Smooth muscle cell (in vitro differentiated cells): ENCODE measurements at regions not wholly inside any gene's neighbourhood (a gene's known extent, or its start where the extent isn't known, plus 50 kb on each side); places are given as distances from the start of the nearest gene placed in this dataset.

Source experiments
- DNase-seq: peaks from one replicate; lab custom pipeline; 2025; ENCODE audit not compliant: unreplicated experiment; lab: John Stamatoyannopoulos, UW
- H2AFZ ChIP-seq: fragments of 200-600 bp; sonication (generic); 2 replicates; pipeline ENCODE4 v1.6.0; 2016; ENCODE audit warnings: antibody characterized with exemption, low read depth, mild to moderate bottlenecking
- H3F3A ChIP-seq: fragments of 200-600 bp; sonication (generic); 2 replicates; pipeline ENCODE4 v1.6.0; 2017; ENCODE audit warnings: antibody characterized with exemption, low read depth
- H3K27ac ChIP-seq: fragments of 200-600 bp; sonication (generic); 2 replicates; pipeline ENCODE4 v1.5.1; 2016; ENCODE audit warnings: low read depth, mild to moderate bottlenecking
- H3K27me3 ChIP-seq: fragments of 200-600 bp; sonication (generic); 2 replicates; pipeline ENCODE4 v1.6.1; 2016; ENCODE audit warnings: low read depth, mild to moderate bottlenecking
- H3K36me3 ChIP-seq: fragments of 200-600 bp; sonication (generic); 2 replicates; pipeline ENCODE4 v1.5.1; 2016; ENCODE audit warnings: low read depth
- H3K4me1 ChIP-seq: fragments of 200-600 bp; sonication (generic); 2 replicates; pipeline ENCODE4 v1.5.1; 2016; ENCODE audit warnings: low read depth
- H3K4me2 ChIP-seq: fragments of 200-600 bp; sonication (generic); 2 replicates; pipeline ENCODE4 v1.6.0; 2016; ENCODE audit warnings: mild to moderate bottlenecking
- H3K4me3 ChIP-seq: fragments of 200-600 bp; sonication (generic); 2 replicates; pipeline ENCODE4 v1.5.1; 2016; ENCODE audit warnings: mild to moderate bottlenecking
- H3K79me2 ChIP-seq: fragments of 200-600 bp; sonication (generic); 2 replicates; pipeline ENCODE4 v1.6.0; 2016; ENCODE audit warnings: low read depth, mild to moderate bottlenecking
- H3K9ac ChIP-seq: fragments of 200-600 bp; sonication (generic); 2 replicates; pipeline ENCODE4 v1.6.0; 2016; ENCODE audit warnings: low read depth
- H3K9me3 ChIP-seq: fragments of 200-600 bp; sonication (generic); replicated peaks from 2 replicates; pipeline ENCODE4 v1.5.1; 2016; ENCODE audit warnings: low read depth
- H4K20me1 ChIP-seq: fragments of 200-600 bp; sonication (generic); 2 replicates; pipeline ENCODE4 v1.6.0; 2016; ENCODE audit warnings: low read depth
- CTCF ChIP-seq: fragments of 200-600 bp; sonication (generic); IDR thresholded peaks from 2 replicates; pipeline ENCODE4 v1.5.1; 2017; ENCODE audit warnings: borderline replicate concordance, mild to moderate bottlenecking, antibody characterized with exemption; ENCODE audit not compliant: insufficient read depth, poor library complexity, severe bottlenecking
- WGBS: methylation state at CpG from one replicate; pipeline ENCODE4 v1.1.7; 2016; ENCODE audit warnings: low lambda C conversion rate; 5-methylcytosine and 5-hydroxymethylcytosine counted together

DNA sequence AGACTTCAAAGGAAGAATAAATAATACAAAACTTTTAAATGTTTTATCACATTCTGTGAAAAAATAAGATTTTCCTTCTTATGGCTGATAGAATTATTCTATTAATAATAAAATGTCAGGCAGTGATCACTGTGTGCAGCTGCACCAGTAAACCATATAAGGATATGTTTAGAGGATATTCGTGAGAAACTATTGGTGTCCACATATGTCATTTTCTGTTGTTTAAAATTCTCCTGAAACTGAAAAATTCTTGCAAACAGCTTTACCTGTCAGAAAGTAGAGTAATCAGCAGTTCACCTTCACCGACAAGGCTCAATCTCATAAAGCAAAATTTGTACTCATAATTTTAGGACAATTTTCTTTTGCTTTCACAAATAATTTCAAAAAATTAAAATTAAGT, 170.1 kb upstream of the KCNH7 start:
- no peak for DNase-seq
- H2AFZ ChIP-seq: no peak overlapping the region
- H3F3A ChIP-seq: no peaks in the 10 kb centered on the region
- H3K27me3 ChIP-seq: no peaks in the 10 kb centered on the region
- H3K36me3 ChIP-seq: no peaks in the 10 kb centered on the region
- no peaks in the 10 kb centered on the region for H3K4me1 ChIP-seq
- H3K27ac ChIP-seq: no peak overlapping the region
- 90% methylated on average over 2 of the region's 2 CpGs for WGBS
- H4K20me1 ChIP-seq: no peaks in the 10 kb centered on the region
- no peaks in the 10 kb centered on the region for H3K9me3 ChIP-seq
- H3K9ac ChIP-seq: no peak overlapping the region
- H3K4me2 ChIP-seq: no peak overlapping the region
- H3K79me2 ChIP-seq: no peaks in the 10 kb centered on the region
- no peak overlapping the region for H3K4me3 ChIP-seq
- no peak for TF ChIP-seq CTCF

DNA sequence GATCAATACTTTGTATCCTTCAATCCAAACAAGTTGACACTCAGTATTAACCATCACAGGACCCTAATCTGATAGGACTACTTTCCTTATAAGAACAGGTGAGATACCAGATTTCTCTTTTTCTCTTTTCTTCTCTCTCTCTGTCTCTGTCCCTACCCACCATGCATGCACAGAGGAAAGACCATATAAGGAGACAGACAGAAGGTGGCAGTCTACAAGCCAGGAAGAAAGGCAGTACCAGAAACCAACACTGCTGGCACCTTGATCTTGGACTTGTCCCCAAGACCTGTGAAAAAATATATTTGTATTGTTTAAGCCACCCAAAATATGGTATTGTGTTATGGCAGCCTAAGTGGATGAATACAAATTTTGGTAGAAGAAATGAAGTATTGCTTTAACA, 156.2 kb upstream of the KCNH7 start:
- Histone ChIP-seq H4K20me1 (no peaks in the 10 kb centered on the region), H3K27me3 (no peaks in the 10 kb centered on the region), H3K79me2 (no peaks in the 10 kb centered on the region), H3K4me1 (no peaks in the 10 kb centered on the region), H2AFZ (no peak overlapping the region), H3K9ac (no peak overlapping the region), H3K36me3 (no peaks in the 10 kb centered on the region), H3K4me3 (no peak overlapping the region), H3K9me3 (no peaks in the 10 kb centered on the region), H3K27ac (no peak overlapping the region), H3K4me2 (no peak overlapping the region), H3F3A (no peaks in the 10 kb centered on the region)
- no peak for DNase-seq
- no peak for TF ChIP-seq CTCF

GRCh38 chr2:162992828-162993227, 154.3 kb upstream of the KCNH7 start:
- Histone ChIP-seq H3K79me2 (no peaks in the 10 kb centered on the region), H3K27me3 (no peaks in the 10 kb centered on the region), H3K27ac (no peak overlapping the region), H3F3A (no peaks in the 10 kb centered on the region), H3K9ac (no peak overlapping the region), H3K36me3 (no peaks in the 10 kb centered on the region), H4K20me1 (no peaks in the 10 kb centered on the region), H3K9me3 (no peaks in the 10 kb centered on the region), H2AFZ (no peak overlapping the region), H3K4me1 (no peaks in the 10 kb centered on the region), H3K4me2 (no peak overlapping the region), H3K4me3 (no peak overlapping the region)
- DNase-seq: no peak
- WGBS: 87% methylated on average over 3 of the region's 3 CpGs
- no peak for TF ChIP-seq CTCF

DNA sequence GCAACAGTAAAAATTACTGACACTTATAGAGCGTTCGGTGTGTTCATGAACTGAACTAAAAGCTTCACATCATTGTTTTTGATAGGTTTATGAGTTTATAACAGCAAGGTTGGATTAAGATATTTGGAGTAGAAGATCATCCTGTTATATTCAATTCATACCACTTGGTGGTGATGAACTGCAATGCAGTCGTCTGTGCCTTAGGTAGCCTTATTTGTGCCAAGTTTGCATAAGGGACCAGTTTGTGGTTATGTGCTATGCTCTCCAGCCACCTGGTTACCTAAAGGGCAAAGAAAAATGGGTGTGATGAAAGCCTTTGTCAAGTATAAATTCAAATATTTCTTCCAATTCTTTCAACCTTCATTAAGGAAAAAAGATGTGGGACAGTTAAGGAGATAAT, 150.9 kb upstream of the KCNH7 start:
- H3K9ac ChIP-seq: no peak overlapping the region
- H3K27me3 ChIP-seq: peaks cover 3% of the 10 kb centered on the region
- H3K36me3 ChIP-seq: no peaks in the 10 kb centered on the region
- no peak overlapping the region for H3K4me3 ChIP-seq
- H2AFZ ChIP-seq: no peak overlapping the region
- whole genome bisulfite sequencing: 43% methylated on average over 3 of the region's 3 CpGs
- no peak for TF ChIP-seq CTCF
- no peaks in the 10 kb centered on the region for H3K79me2 ChIP-seq
- H3K4me1 ChIP-seq: no peaks in the 10 kb centered on the region
- H3K9me3 ChIP-seq: no peaks in the 10 kb centered on the region
- no peaks in the 10 kb centered on the region for H4K20me1 ChIP-seq
- H3K27ac ChIP-seq: no peak overlapping the region
- no peak for DNase-seq
- no peaks in the 10 kb centered on the region for H3F3A ChIP-seq
- H3K4me2 ChIP-seq: no peak overlapping the region
